ENCODE measurements at regions not wholly inside any gene's neighbourhood (a gene's known extent, or its start where the extent isn't known, plus 50 kb on each side); places are given as distances from the start of the nearest gene placed in this dataset.

GRCh38 chr12:115043079-115043478 is 359.1 kb upstream of the TBX3 start:
- Histone ChIP-seq H3K79me2 (replicated peaks; ENCODE audit: insufficient read depth, low read length) (no peaks in the 10 kb centered on the region), H3K4me2 (ENCODE audit: low read length) (no peak overlapping the region), H3K4me3 (ENCODE audit: low read length) (no peak overlapping the region), H3K27ac (ENCODE audit: low read length) (no peak overlapping the region), H3F3A (ENCODE audit: insufficient read depth, low read length, poor library complexity, severe bottlenecking) (no peaks in the 10 kb centered on the region), H3K27me3 (ENCODE audit: insufficient read depth, low read depth, low read length) (no peaks in the 10 kb centered on the region), H3K36me3 (ENCODE audit: insufficient read depth, low read length) (no peaks in the 10 kb centered on the region), H3K9ac (ENCODE audit: low read length) (no peak overlapping the region), H3K9me3 (ENCODE audit: low read length) (no peaks in the 10 kb centered on the region), H2AFZ (ENCODE audit: low read depth, low read length) (no peak overlapping the region), H4K20me1 (ENCODE audit: insufficient read depth) (no peaks in the 10 kb centered on the region), H3K9me2 (ENCODE audit: insufficient read depth, low read length) (no peaks in the 10 kb centered on the region)
- TF ChIP-seq EP300 (conservative IDR thresholded peaks at IDR 0.05; ENCODE audit: poor library complexity, severe bottlenecking) (no peak), RAD21 (conservative IDR thresholded peaks at IDR 0.05) (no peak), REST (IDR thresholded peaks at IDR 0.05; ENCODE audit: borderline replicate concordance) (no peak), SMC3 (conservative IDR thresholded peaks at IDR 0.05; ENCODE audit: poor library complexity) (no peak), MXI1 (conservative IDR thresholded peaks at IDR 0.05; ENCODE audit: poor library complexity, severe bottlenecking) (no peak), EZH2 (IDR thresholded peaks at IDR 0.05; ENCODE audit: borderline replicate concordance, insufficient read depth, low read length, poor library complexity, severe bottlenecking) (no peak), CTCF (IDR thresholded peaks at IDR 0.05; ENCODE audit: poor library complexity, severe bottlenecking) (no peak), POLR2AphosphoS5 (IDR thresholded peaks at IDR 0.05) (no peak), TAF1 (IDR thresholded peaks at IDR 0.05; ENCODE audit: low read depth) (no peak)

GRCh38 chr12:115042341-115042740 is 358.4 kb upstream of the TBX3 start:
- TF ChIP-seq TAF1 (IDR thresholded peaks at IDR 0.05; ENCODE audit: low read depth) (no peak), EP300 (conservative IDR thresholded peaks at IDR 0.05; ENCODE audit: poor library complexity, severe bottlenecking) (no peak), MXI1 (conservative IDR thresholded peaks at IDR 0.05; ENCODE audit: poor library complexity, severe bottlenecking) (no peak), CTCF (IDR thresholded peaks at IDR 0.05; ENCODE audit: poor library complexity, severe bottlenecking) (no peak), EZH2 (IDR thresholded peaks at IDR 0.05; ENCODE audit: borderline replicate concordance, insufficient read depth, low read length, poor library complexity, severe bottlenecking) (no peak), POLR2AphosphoS5 (IDR thresholded peaks at IDR 0.05) (no peak), REST (IDR thresholded peaks at IDR 0.05; ENCODE audit: borderline replicate concordance) (no peak), RAD21 (conservative IDR thresholded peaks at IDR 0.05) (no peak), SMC3 (conservative IDR thresholded peaks at IDR 0.05; ENCODE audit: poor library complexity) (no peak)
- H3K9ac ChIP-seq (ENCODE audit: low read length): no peak overlapping the region
- no peak overlapping the region for H3K4me2 ChIP-seq (ENCODE audit: low read length)
- no peaks in the 10 kb centered on the region for H3K9me3 ChIP-seq (ENCODE audit: low read length)
- H3K79me2 ChIP-seq (replicated peaks; ENCODE audit: insufficient read depth, low read length): no peaks in the 10 kb centered on the region
- H2AFZ ChIP-seq (ENCODE audit: low read depth, low read length): no peak overlapping the region
- H3K27ac ChIP-seq (ENCODE audit: low read length): no peak overlapping the region
- no peak overlapping the region for H3K4me3 ChIP-seq (ENCODE audit: low read length)
- no peaks in the 10 kb centered on the region for H4K20me1 ChIP-seq (ENCODE audit: insufficient read depth)
- no peaks in the 10 kb centered on the region for H3F3A ChIP-seq (ENCODE audit: insufficient read depth, low read length, poor library complexity, severe bottlenecking)
- no peaks in the 10 kb centered on the region for H3K9me2 ChIP-seq (ENCODE audit: insufficient read depth, low read length)
- H3K36me3 ChIP-seq (ENCODE audit: insufficient read depth, low read length): no peaks in the 10 kb centered on the region
- H3K27me3 ChIP-seq (ENCODE audit: insufficient read depth, low read depth, low read length): no peaks in the 10 kb centered on the region
